Prostate gland (tissue), 2 donors: ENCODE measurements at regions not wholly inside any gene's neighbourhood (a gene's known extent, or its start where the extent isn't known, plus 50 kb on each side); places are given as distances from the start of the nearest gene placed in this dataset.

Experiments
- POLR2AphosphoS5 ChIP-seq: sonication (generic); formaldehyde crosslinking; IDR thresholded peaks from one replicate; pipeline ENCODE4 v1.6.1; 2017; ENCODE audit warnings: antibody characterized with exemption
- TF ChIP-seq, protein P1 (sequence below), 4 experiments: fragments of 200-600 bp in 2 of 4; fragments of 450-650 bp in 2 of 4; sonication (generic) in 2 of 4; IDR thresholded peaks; 1 replicate in 3 of 4; 2 replicates in 1 of 4; pipeline ENCODE4 v1.5.1; 2016 to 2019; ENCODE audit warnings: antibody characterized with exemption in 4 of 4, mild to moderate bottlenecking in 2 of 4, moderate library complexity in 2 of 4

DNA sequence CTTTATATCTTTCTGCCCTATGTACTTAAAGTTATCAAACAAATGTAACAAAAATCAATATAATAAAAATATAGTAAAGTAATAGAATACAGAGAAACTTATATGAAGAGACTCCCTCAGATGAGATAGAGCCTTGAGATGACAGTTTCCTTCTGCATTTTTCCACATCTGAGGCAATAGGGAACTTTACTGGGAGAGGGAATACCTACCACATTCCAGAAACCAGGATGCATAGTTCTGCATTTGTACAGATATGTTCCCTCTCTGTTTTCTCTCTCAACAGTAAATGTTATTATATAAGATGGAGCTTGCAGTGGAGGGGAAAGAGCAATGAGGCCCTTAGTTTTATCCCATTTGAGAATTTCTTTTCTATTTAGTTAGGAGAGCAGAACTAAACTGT, 109.6 kb upstream of the KCNN2 start:
- TF ChIP-seq, protein P1, sequence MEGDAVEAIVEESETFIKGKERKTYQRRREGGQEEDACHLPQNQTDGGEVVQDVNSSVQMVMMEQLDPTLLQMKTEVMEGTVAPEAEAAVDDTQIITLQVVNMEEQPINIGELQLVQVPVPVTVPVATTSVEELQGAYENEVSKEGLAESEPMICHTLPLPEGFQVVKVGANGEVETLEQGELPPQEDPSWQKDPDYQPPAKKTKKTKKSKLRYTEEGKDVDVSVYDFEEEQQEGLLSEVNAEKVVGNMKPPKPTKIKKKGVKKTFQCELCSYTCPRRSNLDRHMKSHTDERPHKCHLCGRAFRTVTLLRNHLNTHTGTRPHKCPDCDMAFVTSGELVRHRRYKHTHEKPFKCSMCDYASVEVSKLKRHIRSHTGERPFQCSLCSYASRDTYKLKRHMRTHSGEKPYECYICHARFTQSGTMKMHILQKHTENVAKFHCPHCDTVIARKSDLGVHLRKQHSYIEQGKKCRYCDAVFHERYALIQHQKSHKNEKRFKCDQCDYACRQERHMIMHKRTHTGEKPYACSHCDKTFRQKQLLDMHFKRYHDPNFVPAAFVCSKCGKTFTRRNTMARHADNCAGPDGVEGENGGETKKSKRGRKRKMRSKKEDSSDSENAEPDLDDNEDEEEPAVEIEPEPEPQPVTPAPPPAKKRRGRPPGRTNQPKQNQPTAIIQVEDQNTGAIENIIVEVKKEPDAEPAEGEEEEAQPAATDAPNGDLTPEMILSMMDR (IDR thresholded peaks at IDR 0.05): no peak
- TF ChIP-seq POLR2AphosphoS5: no peak
